HEK293 (cell line): ENCODE measurements at regions not wholly inside any gene's neighbourhood (a gene's known extent, or its start where the extent isn't known, plus 50 kb on each side); places are given as distances from the start of the nearest gene placed in this dataset.

ENCODE experiments used
- AEBP2 ChIP-seq: fragments of 450-650 bp; formaldehyde crosslinking; IDR thresholded peaks from 2 replicates; pipeline ENCODE4 v1.5.1; 2016; ENCODE audit warnings: missing biosample characterization, missing genetic modification characterization, borderline replicate concordance
- CTCF ChIP-seq: fragments of 450-650 bp; formaldehyde crosslinking; IDR thresholded peaks from 2 replicates; pipeline ENCODE4 v1.5.1; 2016; ENCODE audit warnings: missing biosample characterization, missing genetic modification characterization
- KLF16 ChIP-seq: fragments of 450-650 bp; formaldehyde crosslinking; IDR thresholded peaks from 2 replicates; pipeline ENCODE4 v1.5.1; 2017; ENCODE audit warnings: missing biosample characterization, missing genetic modification characterization
- PRDM10 ChIP-seq: fragments of 450-650 bp; formaldehyde crosslinking; IDR thresholded peaks from 2 replicates; pipeline ENCODE4 v1.5.1; 2016; ENCODE audit warnings: missing biosample characterization, missing genetic modification characterization
- SP2 ChIP-seq: fragments of 450-650 bp; formaldehyde crosslinking; IDR thresholded peaks from 2 replicates; pipeline ENCODE4 v1.5.1; 2016; ENCODE audit warnings: missing biosample characterization, missing genetic modification characterization
- ZNF174 ChIP-seq: fragments of 450-650 bp; formaldehyde crosslinking; IDR thresholded peaks from 2 replicates; pipeline ENCODE4 v1.5.0; 2017; ENCODE audit warnings: missing biosample characterization, mild to moderate bottlenecking, missing genetic modification characterization
- ZNF175 ChIP-seq: fragments of 450-650 bp; formaldehyde crosslinking; IDR thresholded peaks from 2 replicates; pipeline ENCODE4 v1.5.1; 2016; ENCODE audit warnings: missing biosample characterization, missing genetic modification characterization
- ZNF202 ChIP-seq: fragments of 450-650 bp; formaldehyde crosslinking; IDR thresholded peaks from 2 replicates; pipeline ENCODE4 v1.5.1; 2016; ENCODE audit warnings: missing biosample characterization, missing genetic modification characterization, borderline replicate concordance
- ZNF311 ChIP-seq: fragments of 450-650 bp; formaldehyde crosslinking; IDR thresholded peaks from 2 replicates; pipeline ENCODE4 v1.5.1; 2017; ENCODE audit warnings: missing biosample characterization, missing genetic modification characterization, borderline replicate concordance
- ZNF423 ChIP-seq: fragments of 450-650 bp; formaldehyde crosslinking; IDR thresholded peaks from 2 replicates; pipeline ENCODE4 v1.5.1; 2016; ENCODE audit warnings: missing biosample characterization, missing genetic modification characterization
- ZNF768 ChIP-seq: fragments of 450-650 bp; formaldehyde crosslinking; IDR thresholded peaks from 2 replicates; pipeline ENCODE4 v1.5.1; 2018; ENCODE audit warnings: missing biosample characterization, mild to moderate bottlenecking, missing genetic modification characterization
- ZNF830 ChIP-seq: fragments of 450-650 bp; IDR thresholded peaks from 2 replicates; pipeline ENCODE4 v1.5.0; 2018; ENCODE audit warnings: missing biosample characterization, missing genetic modification characterization, low read depth, mild to moderate bottlenecking, moderate library complexity
- TF ChIP-seq, protein P1 (sequence below): fragments of 450-650 bp; formaldehyde crosslinking; IDR thresholded peaks from 2 replicates; pipeline ENCODE4 v1.5.1; 2016; ENCODE audit warnings: missing biosample characterization, missing genetic modification characterization, low read depth

- TF ChIP-seq ZNF311 (no peak), ZNF174 (no peak), ZNF768 (tag by site-specific recombination) (no peak), CTCF (tag by site-specific recombination) (no peak), ZNF423 (tag by site-specific recombination) (no peak), ZNF202 (tag by site-specific recombination) (no peak), SP2 (no peak), KLF16 (tag by site-specific recombination) (no peak), ZNF175 (tag by site-specific recombination) (no peak), PRDM10 (tag by site-specific recombination) (no peak), ZNF830 (no peak), AEBP2 (tag by site-specific recombination) (no peak)
- TF ChIP-seq, protein P1, sequence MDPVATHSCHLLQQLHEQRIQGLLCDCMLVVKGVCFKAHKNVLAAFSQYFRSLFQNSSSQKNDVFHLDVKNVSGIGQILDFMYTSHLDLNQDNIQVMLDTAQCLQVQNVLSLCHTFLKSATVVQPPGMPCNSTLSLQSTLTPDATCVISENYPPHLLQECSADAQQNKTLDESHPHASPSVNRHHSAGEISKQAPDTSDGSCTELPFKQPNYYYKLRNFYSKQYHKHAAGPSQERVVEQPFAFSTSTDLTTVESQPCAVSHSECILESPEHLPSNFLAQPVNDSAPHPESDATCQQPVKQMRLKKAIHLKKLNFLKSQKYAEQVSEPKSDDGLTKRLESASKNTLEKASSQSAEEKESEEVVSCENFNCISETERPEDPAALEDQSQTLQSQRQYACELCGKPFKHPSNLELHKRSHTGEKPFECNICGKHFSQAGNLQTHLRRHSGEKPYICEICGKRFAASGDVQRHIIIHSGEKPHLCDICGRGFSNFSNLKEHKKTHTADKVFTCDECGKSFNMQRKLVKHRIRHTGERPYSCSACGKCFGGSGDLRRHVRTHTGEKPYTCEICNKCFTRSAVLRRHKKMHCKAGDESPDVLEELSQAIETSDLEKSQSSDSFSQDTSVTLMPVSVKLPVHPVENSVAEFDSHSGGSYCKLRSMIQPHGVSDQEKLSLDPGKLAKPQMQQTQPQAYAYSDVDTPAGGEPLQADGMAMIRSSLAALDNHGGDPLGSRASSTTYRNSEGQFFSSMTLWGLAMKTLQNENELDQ (tag by site-specific recombination) = no peak
Measured at GRCh38 chr15:37876900-37877299, 57.5 kb upstream of the TMCO5A start.
